ENCODE measurements at regions not wholly inside any gene's neighbourhood (a gene's known extent, or its start where the extent isn't known, plus 50 kb on each side); places are given as distances from the start of the nearest gene placed in this dataset.

GRCh38 chr14:104399432-104400155 is 180.0 kb upstream of the C14orf180 start:
- H3K9me3 ChIP-seq: peaks cover 6% of the 10 kb centered on the region; the same call in 1 of the 2 replicates
- no peak overlapping the region for H2AFZ ChIP-seq (ENCODE audit: low read depth)
- no peak overlapping the region for H3K4me3 ChIP-seq (ENCODE audit: low read depth in 2 of 2, low read length in 1 of 2)
- ChIA-PET POLR2A (interaction anchor here (1.0 kb wide), 1 partner anchor 63 kb away, joined by 3 read pairs; no protein-coding TSS in a partner anchor), CTCF (interaction anchor here (0.6 to 2.3 kb wide), 23 partner anchors 10 to 265 kb away, joined by 3 to 11 read pairs (median 4); no protein-coding TSS in a partner anchor)
- H3K4me2 ChIP-seq: no peak overlapping the region
- H4K20me1 ChIP-seq (ENCODE audit: insufficient read depth): no peaks in the 10 kb centered on the region
- no peaks in the 10 kb centered on the region for H3K27me3 ChIP-seq (ENCODE audit: insufficient read depth)
- DNase-seq: peak; percentile 84
- H3K27ac ChIP-seq (ENCODE audit: low read depth in 2 of 2, low read length in 1 of 2): peak overlapping the region in 1 of 2 experiments; percentile 82; a peak in 2 of 4 replicates
- WGBS (ENCODE audit: low lambda C conversion rate): 23% methylated on average over 10 of the region's 10 CpGs
- no peaks in the 10 kb centered on the region for H3F3A ChIP-seq (replicated peaks; ENCODE audit: insufficient read depth)
- H3K9me2 ChIP-seq: no peaks in the 10 kb centered on the region
- H3K4me1 ChIP-seq (ENCODE audit: control insufficient read depth in 1 of 2, insufficient read depth in 2 of 2, low read depth in 1 of 2, low read length in 1 of 2): peaks cover 0 to 17% of the 10 kb centered on the region in 2 experiments; a peak in 1 of 4 replicates
- H3K36me3 ChIP-seq (replicated peaks in 1 of 2; ENCODE audit: control insufficient read depth in 1 of 2, insufficient read depth in 2 of 2, low read length in 1 of 2): no peaks in the 10 kb centered on the region
- no peak overlapping the region for H3K9ac ChIP-seq
- TF ChIP-seq TAF1 (IDR thresholded peaks at IDR 0.05; ENCODE audit: borderline replicate concordance, low read depth, low read length): no peak
- peak in 1 of 2 experiments; percentile 76; a peak in 2 of 4 replicates for TF ChIP-seq EP300 (IDR thresholded peaks at IDR 0.05; ENCODE audit: borderline replicate concordance in 1 of 2, low read depth in 1 of 2, low read length in 1 of 2)
- no peak for TF ChIP-seq RXRA (IDR thresholded peaks at IDR 0.05; ENCODE audit: borderline replicate concordance, low read depth)
- TF ChIP-seq SMC3 (IDR thresholded peaks at IDR 0.05; ENCODE audit: low read depth, low read length): peak; percentile 60
- TF ChIP-seq, protein P1, sequence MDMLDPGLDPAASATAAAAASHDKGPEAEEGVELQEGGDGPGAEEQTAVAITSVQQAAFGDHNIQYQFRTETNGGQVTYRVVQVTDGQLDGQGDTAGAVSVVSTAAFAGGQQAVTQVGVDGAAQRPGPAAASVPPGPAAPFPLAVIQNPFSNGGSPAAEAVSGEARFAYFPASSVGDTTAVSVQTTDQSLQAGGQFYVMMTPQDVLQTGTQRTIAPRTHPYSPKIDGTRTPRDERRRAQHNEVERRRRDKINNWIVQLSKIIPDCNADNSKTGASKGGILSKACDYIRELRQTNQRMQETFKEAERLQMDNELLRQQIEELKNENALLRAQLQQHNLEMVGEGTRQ (IDR thresholded peaks at IDR 0.05; ENCODE audit: borderline replicate concordance, low read depth, low read length): no peak
- peak; percentile 34 for TF ChIP-seq CHD2 (IDR thresholded peaks at IDR 0.05; ENCODE audit: low read length, partially characterized antibody)
- TF ChIP-seq FOXM1 (IDR thresholded peaks at IDR 0.05; ENCODE audit: low read depth): no peak
- no peak for TF ChIP-seq REST (IDR thresholded peaks at IDR 0.05; ENCODE audit: low read depth, low read length)
- TF ChIP-seq EZH2phosphoT487 (IDR thresholded peaks at IDR 0.05; ENCODE audit: borderline replicate concordance, low read depth): no peak
- TF ChIP-seq SIN3A (IDR thresholded peaks at IDR 0.05; ENCODE audit: borderline replicate concordance, low read depth, low read length): no peak
- TF ChIP-seq ZBTB33 (IDR thresholded peaks at IDR 0.05; ENCODE audit: borderline replicate concordance, low read depth): no peak
- TF ChIP-seq GATA2 (CRISPR knock-in tag; IDR thresholded peaks at IDR 0.05): peak; percentile 87
- TF ChIP-seq RFX5 (IDR thresholded peaks at IDR 0.05; ENCODE audit: low read length): no peak
- TF ChIP-seq TEAD4 (IDR thresholded peaks at IDR 0.05; ENCODE audit: borderline replicate concordance, insufficient read depth): no peak
- TF ChIP-seq MXI1 (IDR thresholded peaks at IDR 0.05; ENCODE audit: low read depth, low read length): peak; percentile 76
- TF ChIP-seq FOXJ3 (CRISPR knock-in tag; IDR thresholded peaks at IDR 0.05): peak; percentile 77
- TF ChIP-seq GABPA (IDR thresholded peaks at IDR 0.05; ENCODE audit: low read depth): no peak
- no peak for TF ChIP-seq ELF1 (IDR thresholded peaks at IDR 0.05)
- no peak for TF ChIP-seq MEF2A (IDR thresholded peaks at IDR 0.05; ENCODE audit: borderline replicate concordance, low read depth)
- TF ChIP-seq, protein P2, sequence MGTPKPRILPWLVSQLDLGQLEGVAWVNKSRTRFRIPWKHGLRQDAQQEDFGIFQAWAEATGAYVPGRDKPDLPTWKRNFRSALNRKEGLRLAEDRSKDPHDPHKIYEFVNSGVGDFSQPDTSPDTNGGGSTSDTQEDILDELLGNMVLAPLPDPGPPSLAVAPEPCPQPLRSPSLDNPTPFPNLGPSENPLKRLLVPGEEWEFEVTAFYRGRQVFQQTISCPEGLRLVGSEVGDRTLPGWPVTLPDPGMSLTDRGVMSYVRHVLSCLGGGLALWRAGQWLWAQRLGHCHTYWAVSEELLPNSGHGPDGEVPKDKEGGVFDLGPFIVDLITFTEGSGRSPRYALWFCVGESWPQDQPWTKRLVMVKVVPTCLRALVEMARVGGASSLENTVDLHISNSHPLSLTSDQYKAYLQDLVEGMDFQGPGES (IDR thresholded peaks at IDR 0.05; ENCODE audit: low read depth, low read length): no peak
- TF ChIP-seq JUND (IDR thresholded peaks at IDR 0.05): no peak
- peak; percentile 83 for TF ChIP-seq RAD21 (IDR thresholded peaks at IDR 0.05; ENCODE audit: low read length)
- TF ChIP-seq RCOR1 (IDR thresholded peaks at IDR 0.05; ENCODE audit: low read length): peak; percentile 70
- H3K79me2 ChIP-seq (ENCODE audit: insufficient read depth): no peaks in the 10 kb centered on the region

Measured in SK-N-SH (cell line).